ENCODE measurements at regions not wholly inside any gene's neighbourhood (a gene's known extent, or its start where the extent isn't known, plus 50 kb on each side); places are given as distances from the start of the nearest gene placed in this dataset.

DNA sequence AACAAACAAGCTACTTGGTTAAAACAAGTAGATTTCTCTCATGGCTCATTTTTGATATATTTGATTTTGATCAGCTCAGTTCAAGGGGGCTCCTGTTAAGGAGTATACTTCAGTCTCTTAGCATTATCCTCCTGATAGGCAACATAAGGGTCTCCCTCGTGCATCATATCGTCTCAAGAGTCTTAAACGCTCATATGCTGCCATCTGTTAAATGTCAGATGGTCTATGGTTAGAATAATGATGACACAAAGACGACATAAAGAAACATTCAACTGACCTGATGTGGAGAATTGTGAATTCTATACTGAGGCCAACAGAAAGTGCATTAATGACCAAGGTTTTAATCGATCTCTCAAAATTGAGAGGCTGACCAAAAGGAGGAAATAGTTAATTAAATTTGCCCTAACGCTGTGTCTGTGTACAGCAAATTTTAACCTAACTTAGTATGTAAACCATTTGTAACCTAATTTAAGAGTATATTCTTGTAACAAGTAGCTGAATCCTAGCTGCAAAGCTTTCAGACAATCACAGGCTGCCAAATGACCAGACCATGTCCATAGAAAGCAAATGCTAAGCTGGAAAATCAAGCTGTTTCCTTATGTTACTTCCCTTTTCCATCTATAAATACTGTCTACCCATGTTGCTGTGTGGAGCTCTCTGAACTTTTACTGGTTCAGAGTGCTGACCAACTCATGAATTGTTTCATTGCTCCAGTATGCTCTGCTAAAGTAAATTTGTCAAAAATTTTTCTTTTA is 1688.5 kb downstream of the GRIK2 start:
- no peak overlapping the region for H4K8ac ChIP-seq (ENCODE audit: low read length)
- H2BK15ac ChIP-seq (ENCODE audit: low read depth, poor library complexity, severe bottlenecking) = no peak overlapping the region
- no peak overlapping the region for H2BK5ac ChIP-seq (ENCODE audit: low read depth, low read length, poor library complexity, severe bottlenecking)
- no peaks in the 10 kb centered on the region for H3K36me3 ChIP-seq (ENCODE audit: control insufficient read depth in 1 of 2, insufficient read depth in 2 of 2, low read depth in 1 of 2, low read length in 2 of 2)
- 90% methylated on average over 5 of the region's 6 CpGs for WGBS
- H3K4me3 ChIP-seq (ENCODE audit: insufficient read depth in 1 of 2, low read depth in 1 of 2, low read length in 2 of 2) = no peak overlapping the region
- peaks cover 8% of the 10 kb centered on the region for H3K9me3 ChIP-seq (ENCODE audit: control insufficient read depth, low read length)
- no peak overlapping the region for H3K9ac ChIP-seq (ENCODE audit: low read length)
- no peak overlapping the region for H4K91ac ChIP-seq (ENCODE audit: low read length)
- H2AFZ ChIP-seq (ENCODE audit: low read depth, low read length) = no peak overlapping the region
- no peak for DNase-seq
- H3K4me1 ChIP-seq (ENCODE audit: control insufficient read depth, insufficient read depth, low read depth, low read length) = no peaks in the 10 kb centered on the region
- H3K79me1 ChIP-seq (replicated peaks; ENCODE audit: low read length, poor library complexity, severe bottlenecking) = no peaks in the 10 kb centered on the region
- no peak overlapping the region for H2AK5ac ChIP-seq (ENCODE audit: low read length, severe bottlenecking)
- no peaks in the 10 kb centered on the region for H3K27me3 ChIP-seq (ENCODE audit: control insufficient read depth in 1 of 2, insufficient read depth in 1 of 2, low read length in 2 of 2)
- H3K18ac ChIP-seq (ENCODE audit: low read depth in 1 of 2, low read length in 2 of 2) = no peak overlapping the region
- no peak overlapping the region for H3K14ac ChIP-seq (ENCODE audit: low read length in 2 of 2)
- H3K23ac ChIP-seq (ENCODE audit: low read length in 2 of 2) = no peak overlapping the region
- H2BK120ac ChIP-seq (ENCODE audit: low read depth, low read length) = no peak overlapping the region
- H2BK12ac ChIP-seq (ENCODE audit: low read length in 2 of 2) = no peak overlapping the region
- no peak overlapping the region for H3K4ac ChIP-seq (ENCODE audit: low read depth in 1 of 2, low read length in 2 of 2)
- no peak overlapping the region for H3K4me2 ChIP-seq (ENCODE audit: low read length, poor library complexity, severe bottlenecking)
- no peak overlapping the region for H3K27ac ChIP-seq (ENCODE audit: low read length, poor library complexity, severe bottlenecking)

DNA sequence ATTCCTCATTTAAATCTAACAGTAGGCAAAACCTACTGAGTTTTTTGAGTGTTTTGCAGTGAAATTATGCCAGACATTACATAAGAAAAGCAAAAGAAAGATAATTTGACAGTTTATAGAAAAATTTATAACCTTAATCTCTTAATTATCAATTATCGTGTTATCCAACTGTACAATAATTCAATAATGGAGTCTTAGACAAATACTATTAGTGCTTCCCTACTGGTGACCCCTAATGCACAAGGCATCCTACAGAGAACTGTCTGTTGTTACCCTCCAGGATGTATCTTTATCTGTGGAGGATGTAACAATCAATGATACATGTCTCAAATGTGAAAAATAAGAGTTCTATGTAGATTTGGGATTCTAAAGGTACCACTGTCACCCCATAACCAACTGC is 1687.6 kb downstream of the GRIK2 start:
- no peak overlapping the region for H3K27ac ChIP-seq (ENCODE audit: low read length, poor library complexity, severe bottlenecking)
- H3K4me3 ChIP-seq (ENCODE audit: insufficient read depth in 1 of 2, low read depth in 1 of 2, low read length in 2 of 2) = no peak overlapping the region
- no peak overlapping the region for H3K4ac ChIP-seq (ENCODE audit: low read depth in 1 of 2, low read length in 2 of 2)
- no peak overlapping the region for H3K14ac ChIP-seq (ENCODE audit: low read length in 2 of 2)
- H3K27me3 ChIP-seq (ENCODE audit: control insufficient read depth in 1 of 2, insufficient read depth in 1 of 2, low read length in 2 of 2) = no peaks in the 10 kb centered on the region
- H3K36me3 ChIP-seq (ENCODE audit: control insufficient read depth in 1 of 2, insufficient read depth in 2 of 2, low read depth in 1 of 2, low read length in 2 of 2) = no peaks in the 10 kb centered on the region
- WGBS = no CpG with 5 or more reads among the region's 1 CpG
- H3K9ac ChIP-seq (ENCODE audit: low read length) = no peak overlapping the region
- no peak overlapping the region for H4K8ac ChIP-seq (ENCODE audit: low read length)
- H3K23ac ChIP-seq (ENCODE audit: low read length in 2 of 2) = no peak overlapping the region
- H2BK12ac ChIP-seq (ENCODE audit: low read length in 2 of 2) = no peak overlapping the region
- no peak overlapping the region for H3K18ac ChIP-seq (ENCODE audit: low read depth in 1 of 2, low read length in 2 of 2)
- no peak for DNase-seq
- H3K4me1 ChIP-seq (ENCODE audit: control insufficient read depth, insufficient read depth, low read depth, low read length) = no peaks in the 10 kb centered on the region
- H2BK120ac ChIP-seq (ENCODE audit: low read depth, low read length) = no peak overlapping the region
- H2AFZ ChIP-seq (ENCODE audit: low read depth, low read length) = no peak overlapping the region
- no peak overlapping the region for H3K4me2 ChIP-seq (ENCODE audit: low read length, poor library complexity, severe bottlenecking)
- H3K79me1 ChIP-seq (replicated peaks; ENCODE audit: low read length, poor library complexity, severe bottlenecking) = no peaks in the 10 kb centered on the region
- H3K9me3 ChIP-seq (ENCODE audit: control insufficient read depth, low read length) = peaks cover 8% of the 10 kb centered on the region
- no peak overlapping the region for H2BK15ac ChIP-seq (ENCODE audit: low read depth, poor library complexity, severe bottlenecking)
- no peak overlapping the region for H2BK5ac ChIP-seq (ENCODE audit: low read depth, low read length, poor library complexity, severe bottlenecking)
- no peak overlapping the region for H2AK5ac ChIP-seq (ENCODE audit: low read length, severe bottlenecking)
- H4K91ac ChIP-seq (ENCODE audit: low read length) = no peak overlapping the region

- Histone ChIP-seq H3K4ac (ENCODE audit: low read depth in 1 of 2, low read length in 2 of 2) (no peak overlapping the region), H3K4me1 (ENCODE audit: control insufficient read depth, insufficient read depth, low read depth, low read length) (no peaks in the 10 kb centered on the region), H2BK12ac (ENCODE audit: low read length in 2 of 2) (no peak overlapping the region), H3K23ac (ENCODE audit: low read length in 2 of 2) (no peak overlapping the region), H3K14ac (ENCODE audit: low read length in 2 of 2) (no peak overlapping the region), H3K36me3 (ENCODE audit: control insufficient read depth in 1 of 2, insufficient read depth in 2 of 2, low read depth in 1 of 2, low read length in 2 of 2) (no peaks in the 10 kb centered on the region), H2BK5ac (ENCODE audit: low read depth, low read length, poor library complexity, severe bottlenecking) (no peak overlapping the region), H3K79me1 (replicated peaks; ENCODE audit: low read length, poor library complexity, severe bottlenecking) (no peaks in the 10 kb centered on the region), H2BK15ac (ENCODE audit: low read depth, poor library complexity, severe bottlenecking) (no peak overlapping the region), H2AFZ (ENCODE audit: low read depth, low read length) (no peak overlapping the region), H3K27ac (ENCODE audit: low read length, poor library complexity, severe bottlenecking) (no peak overlapping the region), H4K8ac (ENCODE audit: low read length) (no peak overlapping the region), H4K91ac (ENCODE audit: low read length) (no peak overlapping the region), H2BK120ac (ENCODE audit: low read depth, low read length) (no peak overlapping the region), H2AK5ac (ENCODE audit: low read length, severe bottlenecking) (no peak overlapping the region), H3K9me3 (ENCODE audit: control insufficient read depth, low read length) (peaks cover 8% of the 10 kb centered on the region), H3K4me2 (ENCODE audit: low read length, poor library complexity, severe bottlenecking) (no peak overlapping the region), H3K4me3 (ENCODE audit: insufficient read depth in 1 of 2, low read depth in 1 of 2, low read length in 2 of 2) (no peak overlapping the region), H3K18ac (ENCODE audit: low read depth in 1 of 2, low read length in 2 of 2) (no peak overlapping the region), H3K9ac (ENCODE audit: low read length) (no peak overlapping the region), H3K27me3 (ENCODE audit: control insufficient read depth in 1 of 2, insufficient read depth in 1 of 2, low read length in 2 of 2) (no peaks in the 10 kb centered on the region)
- DNase-seq = no peak
- 83% methylated on average over 3 of the region's 3 CpGs for WGBS
Observed at GRCh38 chr6:103080497-103080896, 1687.0 kb downstream of the GRIK2 start.

- no peak for DNase-seq
- H3K79me1 ChIP-seq (replicated peaks; ENCODE audit: low read length, poor library complexity, severe bottlenecking) = no peaks in the 10 kb centered on the region
- H3K18ac ChIP-seq (ENCODE audit: low read depth in 1 of 2, low read length in 2 of 2) = no peak overlapping the region
- H3K9me3 ChIP-seq (ENCODE audit: control insufficient read depth, low read length) = peaks cover 8% of the 10 kb centered on the region
- no peak overlapping the region for H2BK15ac ChIP-seq (ENCODE audit: low read depth, poor library complexity, severe bottlenecking)
- no peak overlapping the region for H3K27ac ChIP-seq (ENCODE audit: low read length, poor library complexity, severe bottlenecking)
- no peak overlapping the region for H3K9ac ChIP-seq (ENCODE audit: low read length)
- no peak overlapping the region for H3K14ac ChIP-seq (ENCODE audit: low read length in 2 of 2)
- H2BK5ac ChIP-seq (ENCODE audit: low read depth, low read length, poor library complexity, severe bottlenecking) = no peak overlapping the region
- H4K91ac ChIP-seq (ENCODE audit: low read length) = no peak overlapping the region
- no peak overlapping the region for H2BK12ac ChIP-seq (ENCODE audit: low read length in 2 of 2)
- no peak overlapping the region for H3K4ac ChIP-seq (ENCODE audit: low read depth in 1 of 2, low read length in 2 of 2)
- no peak overlapping the region for H2BK120ac ChIP-seq (ENCODE audit: low read depth, low read length)
- no peak overlapping the region for H4K8ac ChIP-seq (ENCODE audit: low read length)
- no peaks in the 10 kb centered on the region for H3K36me3 ChIP-seq (ENCODE audit: control insufficient read depth in 1 of 2, insufficient read depth in 2 of 2, low read depth in 1 of 2, low read length in 2 of 2)
- H2AFZ ChIP-seq (ENCODE audit: low read depth, low read length) = no peak overlapping the region
- no peak overlapping the region for H3K4me2 ChIP-seq (ENCODE audit: low read length, poor library complexity, severe bottlenecking)
- no peak overlapping the region for H3K23ac ChIP-seq (ENCODE audit: low read length in 2 of 2)
- H3K27me3 ChIP-seq (ENCODE audit: control insufficient read depth in 1 of 2, insufficient read depth in 1 of 2, low read length in 2 of 2) = no peaks in the 10 kb centered on the region
- no peak overlapping the region for H2AK5ac ChIP-seq (ENCODE audit: low read length, severe bottlenecking)
- no peaks in the 10 kb centered on the region for H3K4me1 ChIP-seq (ENCODE audit: control insufficient read depth, insufficient read depth, low read depth, low read length)
- no peak overlapping the region for H3K4me3 ChIP-seq (ENCODE audit: insufficient read depth in 1 of 2, low read depth in 1 of 2, low read length in 2 of 2)
- WGBS = no CpG with 5 or more reads among the region's 1 CpG
Observed at GRCh38 chr6:103079867-103080266, 1686.4 kb downstream of the GRIK2 start.

Data from mesenchymal stem cell (in vitro differentiated cells and primary cell).